HG03095 (cell line): ENCODE measurements at regions not wholly inside any gene's neighbourhood (a gene's known extent, or its start where the extent isn't known, plus 50 kb on each side); places are given as distances from the start of the nearest gene placed in this dataset.

Experiments
- ATAC-seq: cut with Tn5 transposase; IDR thresholded peaks from one replicate; pipeline ENCODE4 v1.9.1; 2021; ENCODE audit warnings: moderate library complexity; ENCODE audit not compliant: unreplicated experiment

DNA sequence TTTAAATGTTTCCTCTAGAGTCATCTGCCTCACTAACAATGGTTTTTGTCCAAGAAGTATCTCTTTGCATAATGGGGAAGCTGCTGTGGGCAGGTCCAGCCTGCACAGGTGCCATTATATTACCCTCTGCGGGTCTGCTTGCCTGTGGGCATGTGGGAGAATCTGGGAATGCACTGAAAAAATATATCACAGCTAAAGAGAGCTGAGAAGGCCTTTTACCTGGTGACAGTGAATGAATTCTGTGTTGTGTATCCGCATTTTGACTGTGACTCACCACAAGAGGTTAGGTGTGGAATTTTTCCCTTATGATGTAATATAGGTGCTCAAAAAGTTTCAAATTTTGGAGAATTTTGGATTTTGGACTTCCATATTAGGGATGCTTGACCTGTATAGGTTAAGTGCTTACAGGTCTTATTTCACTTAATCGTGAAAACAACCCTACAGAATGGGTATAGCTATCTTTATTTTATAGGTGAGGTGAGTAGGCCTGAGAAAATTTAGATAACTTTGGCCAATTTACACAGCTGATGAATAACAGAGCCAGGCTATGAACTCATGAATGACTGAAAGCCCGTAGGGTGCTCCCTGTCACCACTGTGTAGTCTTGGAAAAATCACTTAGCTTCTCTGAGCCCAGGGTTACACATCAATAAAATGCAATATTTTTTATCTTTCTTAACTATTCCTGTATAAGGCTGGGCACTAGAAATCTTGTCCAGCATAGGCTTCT lies 198.0 kb upstream of the EPHA5 start:
- no peak for ATAC-seq

DNA sequence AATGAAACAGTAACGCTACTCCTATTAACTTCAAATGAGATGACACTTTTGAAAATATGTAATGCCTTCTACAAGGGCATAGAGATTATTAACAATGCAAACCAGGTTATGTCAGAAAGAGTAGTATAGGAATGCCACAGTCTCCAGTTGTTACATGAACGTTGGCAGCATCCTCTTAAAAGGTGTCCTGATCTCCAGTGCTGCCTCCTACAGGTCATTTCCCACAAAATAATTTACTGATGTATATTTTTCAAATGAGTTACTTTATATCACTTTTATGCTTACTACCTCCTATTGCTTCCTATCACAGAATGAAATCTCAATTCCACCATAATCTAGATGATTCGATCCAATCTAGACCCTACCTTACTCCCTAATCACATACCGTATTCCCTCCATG lies 195.2 kb upstream of the EPHA5 start:
- no peak for ATAC-seq

DNA sequence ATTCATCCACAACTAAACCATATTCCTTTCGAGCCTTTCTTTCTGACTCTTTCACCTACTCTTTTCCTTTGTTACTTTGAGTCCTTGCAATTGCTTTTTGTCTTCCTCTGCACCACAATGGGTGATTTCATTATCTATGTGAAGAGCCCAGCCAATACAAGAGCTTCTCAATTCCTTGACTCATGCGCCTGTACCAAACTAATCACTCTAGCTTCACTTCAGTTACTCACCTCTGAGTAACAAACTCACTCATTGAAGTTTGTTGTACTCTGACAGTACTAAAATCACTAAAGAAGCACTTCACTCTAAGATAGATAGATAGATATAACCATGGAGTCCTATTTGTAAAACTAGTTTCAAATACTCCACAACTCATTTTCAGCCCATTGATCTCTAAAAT lies 191.7 kb upstream of the EPHA5 start:
- ATAC-seq = no peak

DNA sequence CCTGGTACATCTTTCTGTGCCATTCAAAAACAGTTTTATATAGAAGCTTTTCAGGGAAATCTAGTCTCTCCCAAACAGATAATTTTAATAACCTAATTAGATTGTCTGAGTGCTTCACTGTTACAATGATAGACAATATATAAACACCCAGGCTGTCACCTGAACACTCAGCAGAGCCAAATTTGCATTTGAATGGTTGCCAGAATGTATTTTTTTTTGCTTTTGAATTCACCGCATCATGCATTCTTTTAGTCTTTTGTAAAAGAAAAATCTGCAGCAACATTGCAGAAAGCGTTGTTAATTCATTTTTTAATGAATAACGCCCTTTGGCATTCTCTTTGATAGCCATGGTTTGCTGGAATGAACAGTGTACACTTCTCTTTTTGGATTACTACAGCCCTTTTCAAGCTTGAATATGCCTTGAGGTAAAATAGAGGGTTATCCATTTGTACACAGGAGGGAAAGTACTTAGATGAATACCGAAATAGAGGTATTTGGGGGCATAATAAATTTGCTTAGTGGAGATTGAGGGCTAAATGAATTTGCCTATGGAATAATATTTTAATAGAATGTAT lies 175.0 kb upstream of the EPHA5 start:
- no peak for ATAC-seq

DNA sequence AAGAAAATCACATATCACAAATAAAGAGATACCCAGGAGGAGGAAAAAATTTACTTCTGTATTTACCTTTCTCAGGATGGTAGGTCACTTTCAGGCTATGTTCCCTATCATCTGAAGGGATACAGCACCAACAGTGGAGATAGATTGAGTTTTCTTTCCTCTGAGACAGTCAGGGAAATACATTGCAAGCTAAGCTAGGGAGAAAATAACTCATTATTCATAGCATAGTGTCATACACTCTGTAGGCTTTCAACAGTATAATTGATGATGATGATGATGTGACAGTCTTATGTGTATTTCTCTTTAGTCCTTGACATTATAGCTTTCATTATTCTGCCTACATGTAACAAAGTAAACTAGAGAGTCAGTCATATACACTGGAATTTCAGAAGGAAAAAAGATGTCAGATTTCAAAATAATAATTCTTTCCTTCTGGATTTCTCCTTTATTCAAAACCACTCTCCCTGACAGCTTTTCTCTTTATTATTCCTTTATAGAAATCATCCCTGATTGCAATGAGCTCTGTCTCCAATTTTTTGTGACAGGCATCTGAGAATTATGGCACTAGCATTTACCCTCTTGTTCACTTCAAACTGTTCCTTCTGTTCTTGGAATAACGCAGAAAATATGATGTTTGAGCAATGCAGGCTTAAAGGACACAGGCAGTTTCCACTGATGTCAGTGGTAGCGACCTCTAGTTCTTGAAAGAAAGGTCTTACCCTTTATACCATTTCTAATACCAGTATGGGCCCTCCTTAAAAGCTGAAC lies 169.1 kb upstream of the EPHA5 start:
- no peak for ATAC-seq

DNA sequence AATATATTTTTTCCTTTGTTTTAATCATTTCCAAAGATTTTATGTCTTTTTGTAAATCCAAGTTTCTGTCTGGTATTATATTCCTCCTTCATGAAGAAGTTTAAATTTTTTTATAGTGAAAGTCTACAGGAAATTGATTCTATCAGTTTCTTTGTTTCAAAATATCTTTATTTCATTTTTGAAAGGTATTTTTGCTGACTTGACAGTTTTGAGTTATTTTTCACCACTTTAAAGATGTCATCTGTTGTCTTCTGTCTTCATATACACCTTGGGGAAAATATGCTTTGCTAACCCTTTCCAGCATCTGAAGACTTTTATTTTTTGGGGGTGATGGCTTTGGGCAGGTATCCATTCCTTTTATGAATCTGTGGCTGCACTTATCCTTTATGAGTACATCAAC lies 164.4 kb upstream of the EPHA5 start:
- ATAC-seq = no peak

DNA sequence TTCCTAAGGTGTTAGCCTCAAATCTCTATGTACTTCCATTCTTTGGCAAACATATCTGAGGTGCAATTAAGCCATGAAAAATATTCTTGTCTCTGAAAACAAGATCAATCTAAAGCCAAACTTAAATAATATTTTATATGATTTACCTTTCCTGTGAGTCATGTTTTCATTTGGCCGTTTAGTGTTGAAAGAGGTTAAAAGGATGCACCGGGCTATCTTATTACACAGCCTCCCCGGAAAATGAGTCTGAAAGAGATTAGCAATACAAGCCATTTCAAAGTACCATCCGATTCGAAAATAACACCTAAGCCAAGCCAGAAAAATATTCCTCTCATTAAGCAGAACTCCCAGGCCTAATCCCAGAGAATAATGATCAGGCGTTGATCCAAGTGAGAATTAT lies 161.5 kb upstream of the EPHA5 start:
- no peak for ATAC-seq

DNA sequence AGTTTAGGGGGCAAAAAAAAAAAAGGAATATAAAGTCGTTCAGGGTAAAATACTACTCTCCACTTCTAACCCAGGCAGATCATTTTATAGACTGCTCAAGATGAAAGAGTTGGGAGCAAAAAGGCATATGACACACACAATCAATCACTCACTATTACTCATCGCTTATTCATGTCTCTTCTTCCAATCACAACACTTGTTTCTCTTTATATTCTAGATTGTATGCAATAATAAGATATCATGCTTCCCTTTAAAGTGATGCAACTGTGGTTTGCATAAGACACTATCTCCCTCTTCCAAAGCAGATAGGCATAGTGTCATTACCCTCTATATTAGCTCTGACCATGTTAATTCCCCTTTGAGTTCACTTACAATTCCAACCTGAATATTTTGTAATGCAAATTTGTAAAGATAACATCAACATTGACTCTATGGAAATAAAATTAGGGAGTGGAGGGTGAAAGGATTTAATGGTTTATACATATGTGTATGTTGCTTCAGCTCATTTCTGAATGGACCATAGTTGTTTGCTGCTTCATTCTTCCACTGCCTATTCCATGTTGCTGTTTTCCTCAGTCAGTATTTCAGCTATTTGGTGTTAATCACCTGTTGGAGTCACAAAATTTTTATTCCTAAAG lies 154.9 kb upstream of the EPHA5 start:
- no peak for ATAC-seq

DNA sequence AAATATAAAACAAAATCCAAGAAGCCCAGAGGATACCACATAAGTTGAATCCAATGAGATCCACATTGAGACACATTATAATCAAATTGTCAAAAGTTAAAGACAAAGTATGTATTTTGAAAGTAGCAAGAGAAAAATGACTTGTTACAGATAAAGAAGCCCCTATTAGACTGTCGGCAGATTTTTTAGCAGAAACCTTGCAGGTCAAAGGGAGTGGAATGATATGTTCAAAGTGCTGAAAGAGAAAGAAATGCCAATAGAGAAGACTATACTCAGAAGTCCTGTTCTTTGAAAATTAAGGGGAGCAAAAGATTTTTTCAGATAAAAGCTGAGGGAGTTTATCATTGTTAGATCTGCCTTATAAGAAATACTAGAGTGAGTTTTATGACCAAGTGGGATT lies 148.9 kb upstream of the EPHA5 start:
- no peak for ATAC-seq

DNA sequence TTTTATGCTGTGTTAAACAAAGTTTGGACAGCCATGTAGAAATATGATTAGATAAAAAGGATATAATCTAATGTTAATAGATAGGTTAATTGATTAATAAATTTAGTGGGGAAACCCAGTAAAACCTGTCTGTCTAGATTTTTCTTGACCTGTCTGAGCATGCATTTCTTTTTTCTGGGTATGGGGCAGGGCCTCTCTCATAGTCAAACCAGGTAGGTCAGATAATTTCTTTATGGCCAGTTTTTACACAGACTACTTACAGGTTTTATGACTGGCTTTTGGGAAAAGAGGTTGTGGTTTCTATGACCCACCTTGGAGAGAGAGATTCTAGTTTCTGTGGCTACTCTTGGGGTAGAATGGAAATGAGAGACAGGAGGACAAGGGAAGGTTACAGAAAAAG lies 135.6 kb upstream of the EPHA5 start:
- no peak for ATAC-seq

DNA sequence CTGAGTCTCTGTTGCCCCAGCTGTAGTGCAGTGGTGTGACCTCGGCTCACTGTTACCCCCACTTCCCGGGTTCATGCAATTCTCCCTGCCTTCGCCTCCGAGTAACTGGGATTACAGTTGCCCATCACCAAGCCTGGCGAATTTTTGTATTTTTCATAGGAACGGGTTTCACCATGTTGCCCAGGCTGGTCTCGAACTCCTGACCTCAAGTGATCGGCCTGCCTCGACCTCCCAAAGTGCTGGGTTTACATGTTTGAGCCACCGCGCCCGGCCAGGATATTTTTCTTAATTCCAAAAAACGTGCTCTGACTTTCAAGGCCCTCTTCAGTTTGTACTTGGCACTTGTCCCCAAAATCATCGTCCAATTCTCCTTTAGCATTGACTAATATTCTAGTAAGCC lies 129.2 kb upstream of the EPHA5 start:
- ATAC-seq = no peak

DNA sequence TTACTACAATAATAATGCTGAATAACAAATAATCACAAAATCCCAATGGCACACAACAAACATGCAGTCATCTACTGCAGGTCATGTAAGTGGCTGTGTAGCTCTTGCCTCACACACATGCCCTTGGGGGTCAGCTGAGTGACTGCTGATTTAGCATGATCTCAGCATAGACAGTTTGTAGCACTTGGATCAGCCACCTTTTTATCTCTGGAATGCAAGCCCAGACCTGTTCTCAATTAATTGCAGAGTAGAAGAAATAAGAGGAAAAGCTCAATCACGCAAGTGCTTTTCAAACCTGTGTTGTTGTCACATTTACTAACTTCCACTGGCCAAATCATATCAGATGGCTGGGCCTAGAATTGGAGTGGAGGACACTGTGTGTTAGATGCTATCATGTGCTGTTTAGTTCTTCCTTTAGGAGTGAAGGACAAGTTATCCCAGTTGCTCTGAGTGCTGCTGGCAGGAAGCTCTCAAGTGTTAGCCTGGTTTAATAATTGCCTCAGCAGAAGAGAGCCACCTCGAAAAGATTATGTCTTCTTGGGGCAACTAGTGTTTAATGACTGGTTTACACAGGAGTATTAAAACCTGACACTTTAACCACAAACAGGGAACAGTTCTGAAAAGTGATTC lies 128.3 kb upstream of the EPHA5 start:
- ATAC-seq = no peak

DNA sequence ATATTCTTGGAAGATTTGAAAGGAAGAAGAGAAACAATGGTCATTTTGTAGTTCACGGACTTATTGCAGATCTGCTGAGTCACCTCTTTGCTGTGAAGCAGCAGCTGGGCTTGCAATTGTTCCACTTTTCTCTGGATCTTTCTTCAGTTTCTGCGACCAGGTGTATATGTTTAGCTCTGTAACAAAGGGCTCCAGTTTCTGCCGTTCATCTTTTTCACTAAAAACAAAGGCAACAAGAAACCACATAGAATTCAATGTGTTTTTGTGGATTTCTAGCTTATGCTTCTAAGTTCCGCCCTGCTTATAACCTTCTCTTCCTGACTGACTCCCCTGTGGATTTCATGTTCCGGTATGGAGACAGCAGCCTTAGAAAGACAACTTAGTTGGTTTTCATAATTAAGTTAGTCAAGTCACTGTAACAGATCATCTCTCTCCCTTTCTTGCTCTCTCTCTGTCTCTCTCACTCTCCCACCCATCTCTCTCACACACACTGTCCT lies 121.6 kb upstream of the EPHA5 start:
- no peak for ATAC-seq

DNA sequence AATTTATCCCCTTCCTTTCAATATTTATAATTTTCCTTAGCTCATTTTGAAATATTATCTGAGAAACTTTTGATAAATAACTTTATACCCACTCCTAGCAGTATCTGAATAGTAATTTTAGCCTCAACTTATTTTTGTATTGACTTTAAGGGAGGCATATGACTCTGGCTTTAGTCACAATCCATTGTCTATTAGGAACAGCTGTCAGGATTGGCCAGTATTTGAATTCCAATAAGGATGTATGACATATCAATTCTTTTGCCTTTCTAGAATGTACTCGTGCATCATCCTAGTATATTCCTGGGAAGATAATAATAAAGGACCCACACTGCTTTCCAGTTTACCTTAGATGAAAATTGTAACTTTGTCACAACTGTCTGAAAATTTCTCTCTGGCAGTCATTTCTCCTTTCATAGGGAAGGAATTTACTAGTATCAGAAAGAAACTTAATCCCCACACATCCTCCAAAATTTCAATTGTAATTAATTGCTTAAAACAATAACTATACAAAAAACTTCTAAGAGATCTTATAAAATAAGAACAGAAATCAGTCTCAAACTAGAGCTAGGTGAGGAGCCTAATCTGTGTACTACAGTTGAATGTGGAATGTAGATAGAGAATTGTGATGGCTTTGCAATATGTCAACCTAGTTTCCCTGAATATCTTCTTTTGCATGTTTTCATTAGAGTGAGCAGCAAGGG lies 121.0 kb upstream of the EPHA5 start:
- ATAC-seq = no peak

DNA sequence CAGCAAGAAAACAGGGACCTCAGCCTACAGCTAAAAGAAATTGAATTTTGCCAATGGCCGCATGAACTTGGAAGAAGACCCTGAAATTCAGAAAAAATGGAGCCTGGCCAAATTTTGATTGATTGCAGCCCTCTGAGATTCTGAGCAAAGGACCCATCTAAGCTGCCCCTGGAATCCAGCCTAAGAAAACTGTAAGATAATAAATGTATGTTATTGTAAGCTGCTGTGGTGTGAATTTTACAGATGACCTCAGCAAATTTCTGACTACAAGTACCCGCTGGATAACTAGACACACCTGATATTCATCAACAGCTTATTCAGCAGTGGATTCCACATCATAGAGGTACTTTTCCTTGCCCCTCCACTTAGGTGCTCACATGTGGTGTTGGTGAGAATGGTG lies 119.5 kb upstream of the EPHA5 start:
- ATAC-seq = no peak

DNA sequence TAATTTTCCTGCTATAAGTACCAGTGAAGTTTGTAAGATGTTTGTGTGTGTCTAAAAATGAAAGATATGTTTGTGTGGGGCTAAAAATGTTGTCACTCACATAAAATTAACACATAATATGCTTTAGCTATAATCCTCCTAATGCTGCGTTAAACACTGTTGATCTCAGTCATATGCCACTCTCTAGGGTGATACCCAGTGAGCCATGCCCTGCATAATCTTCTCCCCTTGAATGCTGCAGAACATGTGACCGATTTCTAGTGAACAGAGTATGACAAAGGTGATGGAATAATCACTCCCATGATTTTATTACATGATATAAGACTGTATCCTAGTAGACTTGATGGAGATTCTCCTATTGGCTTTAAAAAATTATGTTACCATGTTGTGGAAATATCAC lies 119.1 kb upstream of the EPHA5 start:
- no peak for ATAC-seq

DNA sequence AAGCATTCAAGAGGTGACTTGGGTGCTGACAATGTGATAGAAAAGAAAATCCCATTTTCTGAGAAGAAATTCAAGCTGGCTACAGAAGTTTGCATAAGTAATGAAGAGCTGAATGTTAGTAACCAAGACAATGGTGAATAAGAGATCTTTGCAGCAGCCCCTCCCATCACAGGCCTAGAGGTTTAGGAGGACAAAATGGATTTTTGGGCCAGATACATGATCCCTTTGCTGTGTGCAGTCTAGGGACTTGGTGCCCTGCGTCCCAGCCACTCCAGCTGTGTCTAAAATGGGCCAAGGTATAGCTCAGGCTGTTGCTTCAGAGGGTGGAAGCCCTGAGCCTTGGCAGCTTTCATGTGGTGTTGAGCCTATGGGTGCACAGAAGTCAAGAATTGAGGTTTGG lies 107.0 kb upstream of the EPHA5 start:
- no peak for ATAC-seq

DNA sequence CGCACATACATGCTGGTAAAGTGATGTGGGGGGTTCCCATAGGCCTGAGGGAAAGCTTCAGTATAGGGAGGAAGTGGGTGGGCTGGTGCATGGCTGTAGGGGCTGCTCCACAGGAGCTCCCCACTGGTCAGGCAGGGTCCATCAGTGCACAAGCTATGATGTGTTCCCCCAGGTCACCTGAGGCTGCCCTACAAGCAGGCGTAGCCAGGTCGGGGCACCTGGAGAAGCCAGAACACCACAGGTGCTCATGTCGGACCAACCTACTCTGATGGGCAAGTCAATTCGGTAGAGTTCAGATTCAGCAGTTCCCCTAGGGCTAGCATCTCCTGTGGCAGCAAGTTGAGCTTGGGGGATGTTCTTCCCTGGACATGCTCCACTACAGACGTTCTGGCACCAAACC lies 103.3 kb upstream of the EPHA5 start:
- no peak for ATAC-seq

DNA sequence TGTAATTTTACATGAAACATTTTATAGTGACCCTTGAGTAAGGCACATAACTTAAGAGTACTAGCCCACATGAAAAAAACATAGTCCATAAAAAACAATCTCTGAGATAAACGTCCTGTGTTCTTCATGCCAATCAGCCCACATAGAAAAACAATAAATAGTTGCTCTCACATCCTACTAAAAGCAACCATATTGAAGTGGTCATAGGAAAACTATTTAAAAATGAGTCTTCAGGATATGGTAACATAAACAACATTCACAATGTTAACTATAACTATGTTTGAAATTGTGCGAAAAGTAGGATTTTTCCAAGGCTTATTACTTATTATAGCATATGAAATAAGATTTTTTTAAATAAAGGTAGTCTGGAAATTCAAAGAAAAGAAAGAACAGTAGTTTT lies 77.1 kb upstream of the EPHA5 start:
- ATAC-seq = no peak

DNA sequence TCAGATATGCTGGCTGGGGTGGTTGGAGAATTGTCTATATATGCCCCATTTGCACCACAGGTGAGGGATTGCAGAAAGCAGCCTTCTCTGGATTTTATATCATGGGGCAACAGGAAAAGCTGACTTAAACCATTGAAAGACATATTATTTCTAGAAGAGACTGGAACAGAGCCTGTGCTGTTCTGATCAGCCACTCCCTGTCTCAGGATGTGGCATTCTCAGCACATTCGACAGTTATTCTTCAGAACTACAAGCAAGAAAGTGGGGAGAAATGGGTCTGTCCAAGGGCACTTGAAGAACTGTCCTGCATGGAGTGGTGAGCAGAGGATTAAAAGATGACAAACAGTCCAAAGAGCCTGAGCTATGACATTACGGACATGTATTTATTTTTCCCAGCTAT lies 67.8 kb upstream of the EPHA5 start:
- no peak for ATAC-seq

DNA sequence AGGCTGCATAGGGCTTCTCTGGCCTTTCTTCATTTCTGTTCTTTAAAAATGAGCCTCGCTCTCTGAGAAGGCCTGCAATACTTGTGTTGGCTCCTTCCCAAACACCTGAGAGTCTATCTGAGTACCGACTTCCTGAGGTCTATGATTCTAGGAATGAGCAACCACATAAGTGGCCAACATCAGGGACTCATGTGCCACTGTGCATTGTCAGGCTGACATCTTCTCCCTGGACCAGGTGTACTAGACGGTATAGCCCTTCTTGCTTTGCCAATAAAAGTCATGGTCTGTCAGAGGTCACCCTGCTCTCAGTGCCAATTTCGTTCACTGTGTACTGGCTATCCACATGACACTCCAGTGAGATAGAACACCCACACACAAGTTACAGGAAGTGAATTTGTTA lies 67.4 kb upstream of the EPHA5 start:
- no peak for ATAC-seq
